ENCODE measurements at regions not wholly inside any gene's neighbourhood (a gene's known extent, or its start where the extent isn't known, plus 50 kb on each side); places are given as distances from the start of the nearest gene placed in this dataset.

GRCh38 chr5:38634568-38635369 lies 78.3 kb upstream of the LIFR start:
- TF ChIP-seq CTCF (IDR thresholded peaks at IDR 0.05; ENCODE audit: low read depth, low read length, missing control alignments), result no peak
- DNase-seq (ENCODE audit: low read depth), result no peak
- no peak overlapping the region for H3K4me3 ChIP-seq (ENCODE audit: low read depth, low read length)

GRCh38 chr5:38636626-38637025 lies 80.2 kb upstream of the LIFR start:
- DNase-seq (ENCODE audit: low read depth), result no peak
- TF ChIP-seq CTCF (IDR thresholded peaks at IDR 0.05; ENCODE audit: low read depth, low read length, missing control alignments), result no peak
- H3K4me3 ChIP-seq (ENCODE audit: low read depth, low read length), result no peak overlapping the region

GRCh38 chr5:38638656-38639055 lies 82.2 kb upstream of the LIFR start:
- no peak overlapping the region for H3K4me3 ChIP-seq (ENCODE audit: low read depth, low read length)
- no peak for DNase-seq (ENCODE audit: low read depth)
- no peak for TF ChIP-seq CTCF (IDR thresholded peaks at IDR 0.05; ENCODE audit: low read depth, low read length, missing control alignments)

GRCh38 chr5:38639377-38640358 lies 83.2 kb upstream of the LIFR start:
- H3K4me3 ChIP-seq (ENCODE audit: low read depth, low read length), result no peak overlapping the region
- no peak for DNase-seq (ENCODE audit: low read depth)
- no peak for TF ChIP-seq CTCF (IDR thresholded peaks at IDR 0.05; ENCODE audit: low read depth, low read length, missing control alignments)

- DNase-seq (ENCODE audit: low read depth), result no peak
- no peak overlapping the region for H3K4me3 ChIP-seq (ENCODE audit: low read depth, low read length)
- no peak for TF ChIP-seq CTCF (IDR thresholded peaks at IDR 0.05; ENCODE audit: low read depth, low read length, missing control alignments)
These were observed 84.6 kb upstream of the LIFR start for GRCh38 chr5:38641003-38641402.

GRCh38 chr5:38642189-38642911 lies 85.9 kb upstream of the LIFR start:
- TF ChIP-seq CTCF (IDR thresholded peaks at IDR 0.05; ENCODE audit: low read depth, low read length, missing control alignments), result no peak
- H3K4me3 ChIP-seq (ENCODE audit: low read depth, low read length), result no peak overlapping the region
- no peak for DNase-seq (ENCODE audit: low read depth)

All from GM12864 (cell line).